SK-N-SH (cell line): ENCODE measurements at regions not wholly inside any gene's neighbourhood (a gene's known extent, or its start where the extent isn't known, plus 50 kb on each side); places are given as distances from the start of the nearest gene placed in this dataset.
A peak's percentile ranks its signal among the peaks of the same experiment; 100 is the strongest.

Experiments
- CTCF ChIA-PET: fragments of 300-600, 350-600 bp; formaldehyde crosslinking; extraction: SDS; loops from one replicate; lab custom pipeline; 2021; lab: Yijun Ruan, JAX
- POLR2A ChIA-PET: fragments of 350-600 bp; sonication (Branson Sonifier 250); formaldehyde crosslinking; extraction: SDS; loops from one replicate; lab custom pipeline; 2020; ENCODE audit warnings: antibody characterized with exemption, inconsistent platforms; lab: Yijun Ruan, JAX
- DNase-seq: peaks from one replicate; pipeline ENCODE4 v3.0.0; 2012
- H2AFZ ChIP-seq: fragments of 200-600 bp; sonication (generic); 2 replicates; pipeline ENCODE4 v1.8.1; 2016; ENCODE audit warnings: antibody characterized with exemption, mild to moderate bottlenecking, low read depth
- H3F3A ChIP-seq: fragments of 200-600 bp; sonication (generic); replicated peaks from 2 replicates; pipeline ENCODE3; 2016; ENCODE audit warnings: antibody characterized with exemption, mild to moderate bottlenecking; ENCODE audit not compliant: insufficient read depth
- H3K27ac ChIP-seq, 2 experiments: fragments of 200-500 bp in 1 of 2; fragments of 200-600 bp in 1 of 2; sonication (Bioruptor generic) in 1 of 2; sonication (generic), shearing (Covaris generic) in 1 of 2; 2 replicates each; pipeline versions ENCODE4 v1.5.1 to v1.6.1; 2014 to 2016; ENCODE audit warnings: low read depth in 2 of 2, inconsistent platforms in 1 of 2, low read length in 1 of 2, mild to moderate bottlenecking in 1 of 2, mixed read lengths in 1 of 2
- H3K27me3 ChIP-seq: fragments of 200-600 bp; sonication (generic), shearing (Covaris generic); 2 replicates; pipeline ENCODE4 v1.6.1; 2016; ENCODE audit warnings: mixed run types; ENCODE audit not compliant: insufficient read depth
- H3K36me3 ChIP-seq, 2 experiments: fragments of 200-500 bp in 1 of 2; fragments of 200-600 bp in 1 of 2; sonication (Bioruptor generic) in 1 of 2; sonication (generic) in 1 of 2; replicated peaks in 1 of 2; 2 replicates each; pipeline versions ENCODE3 to v1.5.1; 2014 to 2016; ENCODE audit warnings: low read length in 1 of 2, mild to moderate bottlenecking in 1 of 2; ENCODE audit not compliant: insufficient read depth in 2 of 2, control insufficient read depth in 1 of 2
- H3K4me1 ChIP-seq, 2 experiments: fragments of 200-500 bp in 1 of 2; fragments of 200-600 bp in 1 of 2; sonication (Bioruptor generic) in 1 of 2; sonication (generic), shearing (Covaris generic) in 1 of 2; 2 replicates each; pipeline versions ENCODE4 v1.5.1 to v1.6.1; 2014 to 2016; ENCODE audit warnings: low read depth in 1 of 2, low read length in 1 of 2, mixed run types in 1 of 2; ENCODE audit not compliant: insufficient read depth in 2 of 2, control insufficient read depth in 1 of 2
- H3K4me2 ChIP-seq: fragments of 200-600 bp; sonication (generic), shearing (Covaris generic); 2 replicates; pipeline ENCODE4 v1.6.1; 2017; ENCODE audit warnings: mixed run types
- H3K4me3 ChIP-seq, 2 experiments: fragments of 200-500 bp in 1 of 2; fragments of 200-600 bp in 1 of 2; sonication (Bioruptor generic) in 1 of 2; sonication (generic), shearing (Covaris generic) in 1 of 2; 2 replicates each; pipeline versions ENCODE4 v1.5.1 to v1.8.1; 2014 to 2016; ENCODE audit warnings: low read depth in 2 of 2, inconsistent platforms in 1 of 2, low read length in 1 of 2, mild to moderate bottlenecking in 1 of 2, mixed read lengths in 1 of 2, moderate library complexity in 1 of 2
- H3K79me2 ChIP-seq: fragments of 200-600 bp; sonication (generic); 2 replicates; pipeline ENCODE4 v1.8.1; 2017; ENCODE audit warnings: mild to moderate bottlenecking; ENCODE audit not compliant: insufficient read depth
- H3K9ac ChIP-seq: fragments of 200-600 bp; sonication (generic); 2 replicates; pipeline ENCODE4 v1.6.1; 2017; ENCODE audit warnings: mixed run types
- H3K9me2 ChIP-seq: fragments of 200-600 bp; sonication (generic); 2 replicates; pipeline ENCODE4 v1.6.1; 2017; ENCODE audit warnings: mixed run types
- H3K9me3 ChIP-seq: fragments of 200-600 bp; sonication (generic); 2 replicates; pipeline ENCODE4 v1.6.1; 2017; ENCODE audit warnings: mixed run types, mild to moderate bottlenecking, moderate library complexity
- H4K20me1 ChIP-seq: fragments of 200-600 bp; sonication (generic); 2 replicates; pipeline ENCODE4 v1.6.1; 2017; ENCODE audit warnings: mild to moderate bottlenecking, mixed run types; ENCODE audit not compliant: insufficient read depth
- EZH2phosphoT487 ChIP-seq: fragments of 200-600 bp; sonication (generic); IDR thresholded peaks from 2 replicates; pipeline ENCODE4 v1.6.1; 2017; ENCODE audit warnings: low read depth, mixed run types, mild to moderate bottlenecking, antibody characterized with exemption, moderate library complexity, borderline replicate concordance
- FOSL2 ChIP-seq: IDR thresholded peaks from 2 replicates; pipeline ENCODE4 v1.4.0; 2012; ENCODE audit warnings: low read depth, mild to moderate bottlenecking, moderate library complexity, borderline replicate concordance
- GATA2 ChIP-seq: sonication (generic); formaldehyde crosslinking; IDR thresholded peaks from 2 replicates; pipeline ENCODE4 v1.5.0; 2020; ENCODE audit warnings: mild to moderate bottlenecking, missing genetic modification reagents
- MXI1 ChIP-seq: IDR thresholded peaks from 2 replicates; pipeline ENCODE4 v1.6.1; 2012; ENCODE audit warnings: mild to moderate bottlenecking, low read depth, low read length, improper control_type of control experiment
- NFIC ChIP-seq: IDR thresholded peaks from 2 replicates; pipeline ENCODE4 v1.4.0; 2012; ENCODE audit warnings: borderline replicate concordance
- POLR2AphosphoS5 ChIP-seq: IDR thresholded peaks from 2 replicates; pipeline ENCODE4 v1.6.1; 2012; ENCODE audit warnings: low read depth, low read length
- RCOR1 ChIP-seq: fragments of 150-350 bp; IDR thresholded peaks from 2 replicates; pipeline ENCODE4 v1.6.1; 2017; ENCODE audit warnings: antibody characterized with exemption, low read length
- RFX5 ChIP-seq: IDR thresholded peaks from 2 replicates; pipeline ENCODE4 v1.6.1; 2012; ENCODE audit warnings: mild to moderate bottlenecking, improper control_type of control experiment, low read length
- SMC3 ChIP-seq: IDR thresholded peaks from 2 replicates; pipeline ENCODE4 v1.6.1; 2012; ENCODE audit warnings: low read depth, low read length, improper control_type of control experiment
- USF2 ChIP-seq: fragments of 150-350 bp; IDR thresholded peaks from 2 replicates; pipeline ENCODE4 v1.6.1; 2017; ENCODE audit warnings: antibody characterized with exemption, low read length, low read depth, borderline replicate concordance
- ZBTB33 ChIP-seq: IDR thresholded peaks from 2 replicates; pipeline ENCODE4 v1.4.0; 2012; ENCODE audit warnings: low read depth, borderline replicate concordance
- WGBS: methylation state at CpG from one replicate; pipeline ENCODE4 v1.1.6; 2017; ENCODE audit warnings: low lambda C conversion rate; 5-methylcytosine and 5-hydroxymethylcytosine counted together
- TF ChIP-seq, protein P1 (sequence below): IDR thresholded peaks from 2 replicates; pipeline ENCODE4 v1.6.1; 2012; ENCODE audit warnings: mild to moderate bottlenecking, low read depth, low read length, moderate library complexity

DNA sequence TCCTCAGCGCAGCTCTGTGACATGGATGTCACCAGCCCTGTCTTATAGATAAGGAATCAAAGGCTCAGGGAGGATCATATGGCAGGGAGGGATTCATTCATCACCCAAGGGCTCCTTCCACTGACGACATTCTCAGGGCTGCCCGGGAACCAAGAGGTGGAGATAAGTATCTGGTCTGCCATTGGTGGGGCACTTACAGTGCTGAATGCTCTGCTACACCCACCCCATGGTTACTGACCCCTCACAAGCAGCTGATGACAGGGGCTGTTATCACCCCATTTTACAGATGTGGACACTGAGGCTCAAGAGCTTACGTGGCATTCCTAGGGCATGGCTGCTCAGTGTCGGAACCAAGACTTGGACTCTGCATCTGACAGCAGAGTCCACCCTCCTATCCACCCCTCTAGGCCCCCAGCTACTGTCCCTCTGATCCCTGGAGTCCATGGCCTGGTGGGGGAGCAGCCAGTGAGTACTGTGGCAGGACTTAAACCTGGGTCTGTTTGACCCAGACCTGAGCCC is 155.1 kb downstream of the PTPRU start:
- no peak overlapping the region for H3K4me2 ChIP-seq
- DNase-seq: no peak
- ChIA-PET POLR2A (no interaction called here), CTCF (interaction anchor here (0.6 to 1.7 kb wide), 2 partner anchors 151 to 270 kb away, joined by 3 to 4 read pairs; no protein-coding TSS in a partner anchor)
- H4K20me1 ChIP-seq: no peaks in the 10 kb centered on the region
- no peak overlapping the region for H3K4me3 ChIP-seq
- H3K79me2 ChIP-seq: no peaks in the 10 kb centered on the region
- no peaks in the 10 kb centered on the region for H3F3A ChIP-seq
- H3K9me2 ChIP-seq: no peaks in the 10 kb centered on the region
- WGBS: 27% methylated on average over 4 of the region's 5 CpGs
- H3K27ac ChIP-seq: no peak overlapping the region
- H3K27me3 ChIP-seq: no peaks in the 10 kb centered on the region
- H3K36me3 ChIP-seq: no peaks in the 10 kb centered on the region
- H3K9ac ChIP-seq: no peak overlapping the region
- H3K4me1 ChIP-seq: peaks cover 0 to 43% of the 10 kb centered on the region in 2 experiments; a peak in 1 of 4 replicates
- H2AFZ ChIP-seq: no peak overlapping the region
- H3K9me3 ChIP-seq: no peaks in the 10 kb centered on the region
- TF ChIP-seq NFIC (no peak), SMC3 (no peak), RFX5 (peak; percentile 63)

- POLR2A ChIA-PET: no interaction called here
These were observed 154.4 kb downstream of the PTPRU start for GRCh38 chr1:29390491-29391361.

More at GRCh38 chr1:29390491-29391361, 154.4 kb downstream of the PTPRU start:
- Histone ChIP-seq H3K79me2 (no peaks in the 10 kb centered on the region), H3F3A (no peaks in the 10 kb centered on the region), H3K36me3 (no peaks in the 10 kb centered on the region)
- CTCF ChIA-PET: interaction anchor here (0.6 to 1.3 kb wide), 2 partner anchors 25 to 270 kb away, joined by 3 read pairs; no protein-coding TSS in a partner anchor
- 23% methylated on average over 13 of the region's 16 CpGs for whole genome bisulfite sequencing
- TF ChIP-seq ZBTB33 (no peak), GATA2 (CRISPR knock-in tag) (no peak), POLR2AphosphoS5 (no peak), USF2 (no peak), MXI1 (no peak), RCOR1 (no peak), FOSL2 (no peak), EZH2phosphoT487 (no peak)
- TF ChIP-seq, protein P1, sequence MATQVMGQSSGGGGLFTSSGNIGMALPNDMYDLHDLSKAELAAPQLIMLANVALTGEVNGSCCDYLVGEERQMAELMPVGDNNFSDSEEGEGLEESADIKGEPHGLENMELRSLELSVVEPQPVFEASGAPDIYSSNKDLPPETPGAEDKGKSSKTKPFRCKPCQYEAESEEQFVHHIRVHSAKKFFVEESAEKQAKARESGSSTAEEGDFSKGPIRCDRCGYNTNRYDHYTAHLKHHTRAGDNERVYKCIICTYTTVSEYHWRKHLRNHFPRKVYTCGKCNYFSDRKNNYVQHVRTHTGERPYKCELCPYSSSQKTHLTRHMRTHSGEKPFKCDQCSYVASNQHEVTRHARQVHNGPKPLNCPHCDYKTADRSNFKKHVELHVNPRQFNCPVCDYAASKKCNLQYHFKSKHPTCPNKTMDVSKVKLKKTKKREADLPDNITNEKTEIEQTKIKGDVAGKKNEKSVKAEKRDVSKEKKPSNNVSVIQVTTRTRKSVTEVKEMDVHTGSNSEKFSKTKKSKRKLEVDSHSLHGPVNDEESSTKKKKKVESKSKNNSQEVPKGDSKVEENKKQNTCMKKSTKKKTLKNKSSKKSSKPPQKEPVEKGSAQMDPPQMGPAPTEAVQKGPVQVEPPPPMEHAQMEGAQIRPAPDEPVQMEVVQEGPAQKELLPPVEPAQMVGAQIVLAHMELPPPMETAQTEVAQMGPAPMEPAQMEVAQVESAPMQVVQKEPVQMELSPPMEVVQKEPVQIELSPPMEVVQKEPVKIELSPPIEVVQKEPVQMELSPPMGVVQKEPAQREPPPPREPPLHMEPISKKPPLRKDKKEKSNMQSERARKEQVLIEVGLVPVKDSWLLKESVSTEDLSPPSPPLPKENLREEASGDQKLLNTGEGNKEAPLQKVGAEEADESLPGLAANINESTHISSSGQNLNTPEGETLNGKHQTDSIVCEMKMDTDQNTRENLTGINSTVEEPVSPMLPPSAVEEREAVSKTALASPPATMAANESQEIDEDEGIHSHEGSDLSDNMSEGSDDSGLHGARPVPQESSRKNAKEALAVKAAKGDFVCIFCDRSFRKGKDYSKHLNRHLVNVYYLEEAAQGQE: no peak
- TF ChIP-seq, all 33 proteins: peak for 0
- Histone ChIP-seq H3K9me3 (no peaks in the 10 kb centered on the region), H3K4me2 (no peak overlapping the region), H3K27ac (peak overlapping the region in 1 of 2 experiments; percentile 36; a peak in 2 of 4 replicates), H2AFZ (no peak overlapping the region), H3K4me1 (peaks cover 0 to 38% of the 10 kb centered on the region in 2 experiments; a peak in 1 of 4 replicates), H3K9ac (no peak overlapping the region), H3K27me3 (no peaks in the 10 kb centered on the region), H3K9me2 (no peaks in the 10 kb centered on the region), H4K20me1 (no peaks in the 10 kb centered on the region), H3K4me3 (no peak overlapping the region)
- no peak for DNase-seq
